GM19043 (cell line): ENCODE measurements at regions not wholly inside any gene's neighbourhood (a gene's known extent, or its start where the extent isn't known, plus 50 kb on each side); places are given as distances from the start of the nearest gene placed in this dataset.

Experiments used
- ATAC-seq: cut with Tn5 transposase; IDR thresholded peaks from one replicate; pipeline ENCODE4 v1.9.1; 2021; ENCODE audit warnings: low read depth; ENCODE audit not compliant: unreplicated experiment

- no peak for ATAC-seq
Measured at GRCh38 chr1:71269179-71269578, 188.3 kb upstream of the ZRANB2 start.

GRCh38 chr1:71267220-71267619 is 186.4 kb upstream of the ZRANB2 start:
- ATAC-seq = no peak

GRCh38 chr1:71264039-71264438 is 183.2 kb upstream of the ZRANB2 start:
- no peak for ATAC-seq

- ATAC-seq = no peak
Measured at GRCh38 chr1:71262970-71263369, 182.1 kb upstream of the ZRANB2 start.

GRCh38 chr1:71252900-71253299 is 172.1 kb upstream of the ZRANB2 start:
- ATAC-seq = no peak

GRCh38 chr1:71245246-71245645 is 164.4 kb upstream of the ZRANB2 start:
- ATAC-seq = no peak

- ATAC-seq = no peak
Measured at GRCh38 chr1:71242239-71242638, 161.4 kb upstream of the ZRANB2 start.

- ATAC-seq = no peak
Measured at GRCh38 chr1:71240656-71241055, 159.8 kb upstream of the ZRANB2 start.

GRCh38 chr1:71236503-71236902 is 155.7 kb upstream of the ZRANB2 start:
- no peak for ATAC-seq

GRCh38 chr1:71233645-71234044 is 152.8 kb upstream of the ZRANB2 start:
- no peak for ATAC-seq

GRCh38 chr1:71232786-71233185 is 152.0 kb upstream of the ZRANB2 start:
- no peak for ATAC-seq

- no peak for ATAC-seq
Measured at GRCh38 chr1:71232166-71232763, 151.4 kb upstream of the ZRANB2 start.

- ATAC-seq = no peak
Measured at GRCh38 chr1:71231751-71232150, 150.9 kb upstream of the ZRANB2 start.

- ATAC-seq = no peak
Measured at GRCh38 chr1:71228742-71229365, 148.0 kb upstream of the ZRANB2 start.

- no peak for ATAC-seq
Measured at GRCh38 chr1:71228241-71228640, 147.4 kb upstream of the ZRANB2 start.

- ATAC-seq = no peak
Measured at GRCh38 chr1:71224741-71225377, 144.0 kb upstream of the ZRANB2 start.

GRCh38 chr1:71223641-71224340 is 143.0 kb upstream of the ZRANB2 start:
- no peak for ATAC-seq

GRCh38 chr1:71222668-71223067 is 141.8 kb upstream of the ZRANB2 start:
- no peak for ATAC-seq

GRCh38 chr1:71210718-71211117 is 129.9 kb upstream of the ZRANB2 start:
- ATAC-seq = no peak

- no peak for ATAC-seq
Measured at GRCh38 chr1:71203241-71203640, 122.4 kb upstream of the ZRANB2 start.

- ATAC-seq = no peak
Measured at GRCh38 chr1:71200503-71200902, 119.7 kb upstream of the ZRANB2 start.

- no peak for ATAC-seq
Measured at GRCh38 chr1:71196685-71197084, 115.8 kb upstream of the ZRANB2 start.
